Neural cell (in vitro differentiated cells): ENCODE measurements at regions not wholly inside any gene's neighbourhood (a gene's known extent, or its start where the extent isn't known, plus 50 kb on each side); places are given as distances from the start of the nearest gene placed in this dataset.

Source experiments
- H2AFZ ChIP-seq: fragments of 200-600, 300-800 bp; sonication (generic), shearing (Covaris generic); 2 replicates; pipeline ENCODE4 v1.6.0; 2014; ENCODE audit warnings: low read depth, mild to moderate bottlenecking, antibody characterized with exemption, low read length, moderate library complexity
- H3F3A ChIP-seq: fragments of 200-600 bp; shearing (Covaris generic); 2 replicates; pipeline ENCODE4 v1.6.1; 2016; ENCODE audit warnings: mild to moderate bottlenecking, moderate library complexity, mixed read lengths, antibody characterized with exemption, low read length; ENCODE audit not compliant: insufficient read depth, poor library complexity, severe bottlenecking
- H3K27ac ChIP-seq: fragments of 200-600, 300-800 bp; sonication (generic), shearing (Covaris generic); 2 replicates; pipeline ENCODE4 v1.5.1; 2014; ENCODE audit warnings: mild to moderate bottlenecking, low read length, moderate library complexity
- H3K27me3 ChIP-seq: fragments of 300-800, 200-600 bp; sonication (generic), shearing (Covaris generic); 2 replicates; pipeline ENCODE4 v1.6.0; 2014; ENCODE audit warnings: mild to moderate bottlenecking, low read depth, low read length, moderate library complexity; ENCODE audit not compliant: insufficient read depth
- H3K36me3 ChIP-seq: fragments of 300-800, 200-600 bp; sonication (generic), shearing (Covaris generic); 2 replicates; pipeline ENCODE4 v1.5.1; 2014; ENCODE audit warnings: mild to moderate bottlenecking, antibody characterized with exemption, low read length, moderate library complexity; ENCODE audit not compliant: insufficient read depth
- H3K4me2 ChIP-seq: fragments of 300-800, 200-600 bp; sonication (generic), shearing (Covaris generic); 2 replicates; pipeline ENCODE4 v1.6.0; 2014; ENCODE audit warnings: mild to moderate bottlenecking, low read length
- H3K4me3 ChIP-seq: fragments of 300-800, 200-600 bp; sonication (generic), shearing (Covaris generic); 2 replicates; pipeline ENCODE4 v1.5.1; 2014; ENCODE audit warnings: mild to moderate bottlenecking, low read length, moderate library complexity
- H3K79me2 ChIP-seq: fragments of 200-600 bp; shearing (Covaris generic); replicated peaks from 2 replicates; pipeline ENCODE4 v1.6.0; 2014; ENCODE audit warnings: mild to moderate bottlenecking, low read length, moderate library complexity; ENCODE audit not compliant: insufficient read depth
- H3K9ac ChIP-seq: fragments of 300-800, 200-600 bp; sonication (generic), shearing (Covaris generic); 2 replicates; pipeline ENCODE4 v1.6.1; 2016; ENCODE audit warnings: mild to moderate bottlenecking, low read length, mixed read lengths
- H3K9me2 ChIP-seq: fragments of 200-600 bp; shearing (Covaris generic); 2 replicates; pipeline ENCODE4 v1.6.1; 2016; ENCODE audit warnings: mild to moderate bottlenecking, low read length, mixed read lengths; ENCODE audit not compliant: insufficient read depth
- H3K9me3 ChIP-seq: fragments of 200-600, 300-800 bp; sonication (generic), shearing (Covaris generic); 2 replicates; pipeline ENCODE4 v1.6.1; 2016; ENCODE audit warnings: mild to moderate bottlenecking, mixed run types, low read length, moderate library complexity, mixed read lengths
- H4K20me1 ChIP-seq: fragments of 200-600 bp; shearing (Covaris generic); 2 replicates; pipeline ENCODE4 v1.6.1; 2016; ENCODE audit warnings: mild to moderate bottlenecking, mixed run types; ENCODE audit not compliant: insufficient read depth
- EP300 ChIP-seq: fragments of 450-650 bp; conservative IDR thresholded peaks from 2 replicates; pipeline ENCODE4 v1.6.1; 2014; ENCODE audit warnings: antibody characterized with exemption, mild to moderate bottlenecking, moderate library complexity; ENCODE audit not compliant: poor library complexity, severe bottlenecking
- EZH2 ChIP-seq: fragments of 200-600, 300-800 bp; shearing (Covaris generic), sonication (generic); IDR thresholded peaks from 2 replicates; pipeline ENCODE4 v1.6.1; 2014; ENCODE audit warnings: antibody characterized with exemption, low read length, borderline replicate concordance, mild to moderate bottlenecking; ENCODE audit not compliant: insufficient read depth, poor library complexity, severe bottlenecking
- MXI1 ChIP-seq: fragments of 450-650 bp; conservative IDR thresholded peaks from 2 replicates; pipeline ENCODE4 v1.6.1; 2014; ENCODE audit warnings: antibody characterized with exemption, mild to moderate bottlenecking; ENCODE audit not compliant: poor library complexity, severe bottlenecking
- POLR2AphosphoS5 ChIP-seq: IDR thresholded peaks from 2 replicates; pipeline ENCODE4 v1.6.1; 2012
- RAD21 ChIP-seq: fragments of 450-650 bp; conservative IDR thresholded peaks from 2 replicates; pipeline ENCODE4 v1.6.1; 2014; ENCODE audit warnings: antibody characterized with exemption, mild to moderate bottlenecking, moderate library complexity
- SMC3 ChIP-seq: fragments of 450-650 bp; conservative IDR thresholded peaks from 2 replicates; pipeline ENCODE4 v1.6.1; 2014; ENCODE audit warnings: antibody characterized with exemption, mild to moderate bottlenecking, moderate library complexity; ENCODE audit not compliant: poor library complexity
- TAF1 ChIP-seq: IDR thresholded peaks from 2 replicates; pipeline ENCODE4 v1.6.1; 2012; ENCODE audit warnings: low read depth
- TF ChIP-seq, protein P1 (sequence below): fragments of 450-650 bp; IDR thresholded peaks from 2 replicates; pipeline ENCODE4 v1.5.1; 2014; ENCODE audit warnings: antibody characterized with exemption, mild to moderate bottlenecking, moderate library complexity; ENCODE audit not compliant: poor library complexity, severe bottlenecking
- TF ChIP-seq, protein P2 (sequence below): IDR thresholded peaks from 2 replicates; pipeline ENCODE4 v1.6.1; 2012; ENCODE audit warnings: borderline replicate concordance

- no peaks in the 10 kb centered on the region for H3K36me3 ChIP-seq
- H3K9ac ChIP-seq: peak overlapping the region; percentile 63
- H3K4me3 ChIP-seq: no peak overlapping the region
- TF ChIP-seq POLR2AphosphoS5: no peak
- TF ChIP-seq TAF1: no peak
- TF ChIP-seq, protein P1, sequence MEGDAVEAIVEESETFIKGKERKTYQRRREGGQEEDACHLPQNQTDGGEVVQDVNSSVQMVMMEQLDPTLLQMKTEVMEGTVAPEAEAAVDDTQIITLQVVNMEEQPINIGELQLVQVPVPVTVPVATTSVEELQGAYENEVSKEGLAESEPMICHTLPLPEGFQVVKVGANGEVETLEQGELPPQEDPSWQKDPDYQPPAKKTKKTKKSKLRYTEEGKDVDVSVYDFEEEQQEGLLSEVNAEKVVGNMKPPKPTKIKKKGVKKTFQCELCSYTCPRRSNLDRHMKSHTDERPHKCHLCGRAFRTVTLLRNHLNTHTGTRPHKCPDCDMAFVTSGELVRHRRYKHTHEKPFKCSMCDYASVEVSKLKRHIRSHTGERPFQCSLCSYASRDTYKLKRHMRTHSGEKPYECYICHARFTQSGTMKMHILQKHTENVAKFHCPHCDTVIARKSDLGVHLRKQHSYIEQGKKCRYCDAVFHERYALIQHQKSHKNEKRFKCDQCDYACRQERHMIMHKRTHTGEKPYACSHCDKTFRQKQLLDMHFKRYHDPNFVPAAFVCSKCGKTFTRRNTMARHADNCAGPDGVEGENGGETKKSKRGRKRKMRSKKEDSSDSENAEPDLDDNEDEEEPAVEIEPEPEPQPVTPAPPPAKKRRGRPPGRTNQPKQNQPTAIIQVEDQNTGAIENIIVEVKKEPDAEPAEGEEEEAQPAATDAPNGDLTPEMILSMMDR: no peak
- TF ChIP-seq, protein P2, sequence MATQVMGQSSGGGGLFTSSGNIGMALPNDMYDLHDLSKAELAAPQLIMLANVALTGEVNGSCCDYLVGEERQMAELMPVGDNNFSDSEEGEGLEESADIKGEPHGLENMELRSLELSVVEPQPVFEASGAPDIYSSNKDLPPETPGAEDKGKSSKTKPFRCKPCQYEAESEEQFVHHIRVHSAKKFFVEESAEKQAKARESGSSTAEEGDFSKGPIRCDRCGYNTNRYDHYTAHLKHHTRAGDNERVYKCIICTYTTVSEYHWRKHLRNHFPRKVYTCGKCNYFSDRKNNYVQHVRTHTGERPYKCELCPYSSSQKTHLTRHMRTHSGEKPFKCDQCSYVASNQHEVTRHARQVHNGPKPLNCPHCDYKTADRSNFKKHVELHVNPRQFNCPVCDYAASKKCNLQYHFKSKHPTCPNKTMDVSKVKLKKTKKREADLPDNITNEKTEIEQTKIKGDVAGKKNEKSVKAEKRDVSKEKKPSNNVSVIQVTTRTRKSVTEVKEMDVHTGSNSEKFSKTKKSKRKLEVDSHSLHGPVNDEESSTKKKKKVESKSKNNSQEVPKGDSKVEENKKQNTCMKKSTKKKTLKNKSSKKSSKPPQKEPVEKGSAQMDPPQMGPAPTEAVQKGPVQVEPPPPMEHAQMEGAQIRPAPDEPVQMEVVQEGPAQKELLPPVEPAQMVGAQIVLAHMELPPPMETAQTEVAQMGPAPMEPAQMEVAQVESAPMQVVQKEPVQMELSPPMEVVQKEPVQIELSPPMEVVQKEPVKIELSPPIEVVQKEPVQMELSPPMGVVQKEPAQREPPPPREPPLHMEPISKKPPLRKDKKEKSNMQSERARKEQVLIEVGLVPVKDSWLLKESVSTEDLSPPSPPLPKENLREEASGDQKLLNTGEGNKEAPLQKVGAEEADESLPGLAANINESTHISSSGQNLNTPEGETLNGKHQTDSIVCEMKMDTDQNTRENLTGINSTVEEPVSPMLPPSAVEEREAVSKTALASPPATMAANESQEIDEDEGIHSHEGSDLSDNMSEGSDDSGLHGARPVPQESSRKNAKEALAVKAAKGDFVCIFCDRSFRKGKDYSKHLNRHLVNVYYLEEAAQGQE: no peak
- no peak for TF ChIP-seq EZH2
- TF ChIP-seq MXI1: no peak
- TF ChIP-seq SMC3: no peak
- no peak for TF ChIP-seq EP300
- no peak for TF ChIP-seq RAD21
- no peak overlapping the region for H3K4me2 ChIP-seq
- no peaks in the 10 kb centered on the region for H3F3A ChIP-seq
- H3K9me3 ChIP-seq: no peaks in the 10 kb centered on the region
- H3K9me2 ChIP-seq: no peaks in the 10 kb centered on the region
- no peak overlapping the region for H2AFZ ChIP-seq
- H3K79me2 ChIP-seq: no peaks in the 10 kb centered on the region
- no peaks in the 10 kb centered on the region for H4K20me1 ChIP-seq
- no peaks in the 10 kb centered on the region for H3K27me3 ChIP-seq
- H3K27ac ChIP-seq: peak overlapping the region; percentile 98
These were observed 95.9 kb upstream of the ATP2B2 start for GRCh38 chr3:10601151-10601856.

- H3K4me2 ChIP-seq: no peak overlapping the region
- TF ChIP-seq MXI1 (no peak), TAF1 (no peak), EP300 (no peak), SMC3 (no peak), RAD21 (no peak), POLR2AphosphoS5 (no peak), EZH2 (no peak)
- TF ChIP-seq, protein P1: no peak
- TF ChIP-seq, protein P2: no peak
- H3K9me2 ChIP-seq: no peaks in the 10 kb centered on the region
- H3K27me3 ChIP-seq: no peaks in the 10 kb centered on the region
- H3F3A ChIP-seq: no peaks in the 10 kb centered on the region
- H3K79me2 ChIP-seq: no peaks in the 10 kb centered on the region
- H3K4me3 ChIP-seq: no peak overlapping the region
- peak overlapping the region; percentile 63 for H3K9ac ChIP-seq
- H3K27ac ChIP-seq: peak overlapping the region; percentile 98
- H3K9me3 ChIP-seq: no peaks in the 10 kb centered on the region
- no peaks in the 10 kb centered on the region for H3K36me3 ChIP-seq
- H2AFZ ChIP-seq: no peak overlapping the region
- no peaks in the 10 kb centered on the region for H4K20me1 ChIP-seq
These were observed 96.5 kb upstream of the ATP2B2 start for GRCh38 chr3:10601857-10602230.
